ENCODE measurements at regions not wholly inside any gene's neighbourhood (a gene's known extent, or its start where the extent isn't known, plus 50 kb on each side); places are given as distances from the start of the nearest gene placed in this dataset.

DNA sequence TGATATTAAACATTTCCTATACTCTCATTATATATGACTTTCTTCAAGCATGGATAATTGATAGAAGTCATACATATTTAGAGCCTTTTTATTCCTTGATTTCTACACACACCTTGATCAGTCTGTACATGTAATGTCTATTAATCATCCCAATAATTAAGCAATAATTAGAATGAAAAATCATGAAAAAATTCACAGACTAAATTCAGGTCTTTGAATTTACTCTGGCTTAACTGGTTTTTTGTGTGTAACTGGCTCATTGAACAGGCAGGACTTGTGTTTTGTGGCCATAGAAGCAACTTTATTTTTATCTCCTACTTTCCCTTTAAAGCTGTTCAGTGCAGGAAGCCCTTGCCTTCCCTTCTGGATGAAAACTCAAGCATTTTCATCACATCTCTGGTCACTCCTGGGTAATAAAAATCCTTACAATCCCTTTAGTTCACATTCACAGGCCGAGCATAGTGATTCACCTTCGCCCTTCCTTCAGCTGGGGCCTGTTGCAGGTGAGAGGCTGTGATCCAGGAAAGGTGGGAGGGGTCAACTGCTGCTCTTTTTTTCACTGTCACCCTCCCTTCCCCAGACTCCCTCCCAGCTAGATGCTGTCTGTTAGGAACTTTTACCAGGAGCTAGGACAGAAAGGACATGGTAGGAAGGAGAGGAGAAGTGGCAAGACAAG lies 58.0 kb upstream of the ITSN2 start:
- no peak overlapping the region for H3K4me2 ChIP-seq (ENCODE audit: low read length)
- no peak overlapping the region for H3K9ac ChIP-seq (ENCODE audit: low read length)
- H3K27me3 ChIP-seq (ENCODE audit: insufficient read depth, low read depth, low read length) = no peaks in the 10 kb centered on the region
- no peaks in the 10 kb centered on the region for H3K36me3 ChIP-seq (ENCODE audit: insufficient read depth, low read length)
- no peak overlapping the region for H3K4me3 ChIP-seq (ENCODE audit: low read length)
- no peaks in the 10 kb centered on the region for H3K9me2 ChIP-seq (ENCODE audit: insufficient read depth, low read length)
- TF ChIP-seq SMC3 (conservative IDR thresholded peaks at IDR 0.05; ENCODE audit: poor library complexity) = no peak
- TF ChIP-seq POLR2AphosphoS5 (IDR thresholded peaks at IDR 0.05) = no peak
- no peak for TF ChIP-seq TAF1 (IDR thresholded peaks at IDR 0.05; ENCODE audit: low read depth)
- TF ChIP-seq, protein P1, sequence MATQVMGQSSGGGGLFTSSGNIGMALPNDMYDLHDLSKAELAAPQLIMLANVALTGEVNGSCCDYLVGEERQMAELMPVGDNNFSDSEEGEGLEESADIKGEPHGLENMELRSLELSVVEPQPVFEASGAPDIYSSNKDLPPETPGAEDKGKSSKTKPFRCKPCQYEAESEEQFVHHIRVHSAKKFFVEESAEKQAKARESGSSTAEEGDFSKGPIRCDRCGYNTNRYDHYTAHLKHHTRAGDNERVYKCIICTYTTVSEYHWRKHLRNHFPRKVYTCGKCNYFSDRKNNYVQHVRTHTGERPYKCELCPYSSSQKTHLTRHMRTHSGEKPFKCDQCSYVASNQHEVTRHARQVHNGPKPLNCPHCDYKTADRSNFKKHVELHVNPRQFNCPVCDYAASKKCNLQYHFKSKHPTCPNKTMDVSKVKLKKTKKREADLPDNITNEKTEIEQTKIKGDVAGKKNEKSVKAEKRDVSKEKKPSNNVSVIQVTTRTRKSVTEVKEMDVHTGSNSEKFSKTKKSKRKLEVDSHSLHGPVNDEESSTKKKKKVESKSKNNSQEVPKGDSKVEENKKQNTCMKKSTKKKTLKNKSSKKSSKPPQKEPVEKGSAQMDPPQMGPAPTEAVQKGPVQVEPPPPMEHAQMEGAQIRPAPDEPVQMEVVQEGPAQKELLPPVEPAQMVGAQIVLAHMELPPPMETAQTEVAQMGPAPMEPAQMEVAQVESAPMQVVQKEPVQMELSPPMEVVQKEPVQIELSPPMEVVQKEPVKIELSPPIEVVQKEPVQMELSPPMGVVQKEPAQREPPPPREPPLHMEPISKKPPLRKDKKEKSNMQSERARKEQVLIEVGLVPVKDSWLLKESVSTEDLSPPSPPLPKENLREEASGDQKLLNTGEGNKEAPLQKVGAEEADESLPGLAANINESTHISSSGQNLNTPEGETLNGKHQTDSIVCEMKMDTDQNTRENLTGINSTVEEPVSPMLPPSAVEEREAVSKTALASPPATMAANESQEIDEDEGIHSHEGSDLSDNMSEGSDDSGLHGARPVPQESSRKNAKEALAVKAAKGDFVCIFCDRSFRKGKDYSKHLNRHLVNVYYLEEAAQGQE (IDR thresholded peaks at IDR 0.05; ENCODE audit: borderline replicate concordance) = no peak
- no peak for TF ChIP-seq EZH2 (IDR thresholded peaks at IDR 0.05; ENCODE audit: borderline replicate concordance, insufficient read depth, low read length, poor library complexity, severe bottlenecking)
- no peak for TF ChIP-seq MXI1 (conservative IDR thresholded peaks at IDR 0.05; ENCODE audit: poor library complexity, severe bottlenecking)
- no peak for TF ChIP-seq RAD21 (conservative IDR thresholded peaks at IDR 0.05)
- TF ChIP-seq EP300 (conservative IDR thresholded peaks at IDR 0.05; ENCODE audit: poor library complexity, severe bottlenecking) = no peak
- TF ChIP-seq, protein P2, sequence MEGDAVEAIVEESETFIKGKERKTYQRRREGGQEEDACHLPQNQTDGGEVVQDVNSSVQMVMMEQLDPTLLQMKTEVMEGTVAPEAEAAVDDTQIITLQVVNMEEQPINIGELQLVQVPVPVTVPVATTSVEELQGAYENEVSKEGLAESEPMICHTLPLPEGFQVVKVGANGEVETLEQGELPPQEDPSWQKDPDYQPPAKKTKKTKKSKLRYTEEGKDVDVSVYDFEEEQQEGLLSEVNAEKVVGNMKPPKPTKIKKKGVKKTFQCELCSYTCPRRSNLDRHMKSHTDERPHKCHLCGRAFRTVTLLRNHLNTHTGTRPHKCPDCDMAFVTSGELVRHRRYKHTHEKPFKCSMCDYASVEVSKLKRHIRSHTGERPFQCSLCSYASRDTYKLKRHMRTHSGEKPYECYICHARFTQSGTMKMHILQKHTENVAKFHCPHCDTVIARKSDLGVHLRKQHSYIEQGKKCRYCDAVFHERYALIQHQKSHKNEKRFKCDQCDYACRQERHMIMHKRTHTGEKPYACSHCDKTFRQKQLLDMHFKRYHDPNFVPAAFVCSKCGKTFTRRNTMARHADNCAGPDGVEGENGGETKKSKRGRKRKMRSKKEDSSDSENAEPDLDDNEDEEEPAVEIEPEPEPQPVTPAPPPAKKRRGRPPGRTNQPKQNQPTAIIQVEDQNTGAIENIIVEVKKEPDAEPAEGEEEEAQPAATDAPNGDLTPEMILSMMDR (IDR thresholded peaks at IDR 0.05; ENCODE audit: poor library complexity, severe bottlenecking) = no peak
- no peak overlapping the region for H3K27ac ChIP-seq (ENCODE audit: low read length)
- H2AFZ ChIP-seq (ENCODE audit: low read depth, low read length) = no peak overlapping the region
- no peaks in the 10 kb centered on the region for H3K79me2 ChIP-seq (replicated peaks; ENCODE audit: insufficient read depth, low read length)
- H3K9me3 ChIP-seq (ENCODE audit: low read length) = peaks cover 3% of the 10 kb centered on the region
- H4K20me1 ChIP-seq (ENCODE audit: insufficient read depth) = no peaks in the 10 kb centered on the region
- H3F3A ChIP-seq (ENCODE audit: insufficient read depth, low read length, poor library complexity, severe bottlenecking) = no peaks in the 10 kb centered on the region

DNA sequence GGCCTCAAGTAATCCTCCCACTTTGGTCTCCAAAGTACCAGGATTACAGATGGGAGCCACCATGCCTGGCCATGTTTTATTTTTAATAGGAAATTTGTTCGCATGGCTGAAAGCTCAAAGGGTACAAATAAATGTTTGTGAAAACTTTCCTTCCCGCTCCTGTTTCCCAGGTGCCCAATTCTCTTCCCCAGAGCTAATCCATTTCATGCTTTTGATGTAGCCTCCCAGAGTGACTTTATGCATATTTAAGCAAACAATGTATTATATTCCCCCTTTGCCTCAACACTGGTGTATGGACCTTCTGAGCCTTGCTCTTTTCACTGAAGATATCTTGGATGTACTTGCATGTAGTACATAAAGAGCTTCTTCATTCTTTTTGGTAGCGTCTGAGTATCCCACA lies 52.5 kb upstream of the ITSN2 start:
- TF ChIP-seq, protein P2 (IDR thresholded peaks at IDR 0.05; ENCODE audit: poor library complexity, severe bottlenecking) = no peak
- TF ChIP-seq, protein P1 (IDR thresholded peaks at IDR 0.05; ENCODE audit: borderline replicate concordance) = no peak
- no peak for TF ChIP-seq TAF1 (IDR thresholded peaks at IDR 0.05; ENCODE audit: low read depth)
- no peak for TF ChIP-seq EZH2 (IDR thresholded peaks at IDR 0.05; ENCODE audit: borderline replicate concordance, insufficient read depth, low read length, poor library complexity, severe bottlenecking)
- no peak for TF ChIP-seq MXI1 (conservative IDR thresholded peaks at IDR 0.05; ENCODE audit: poor library complexity, severe bottlenecking)
- TF ChIP-seq RAD21 (conservative IDR thresholded peaks at IDR 0.05) = no peak
- TF ChIP-seq POLR2AphosphoS5 (IDR thresholded peaks at IDR 0.05) = no peak
- no peak for TF ChIP-seq EP300 (conservative IDR thresholded peaks at IDR 0.05; ENCODE audit: poor library complexity, severe bottlenecking)
- no peak for TF ChIP-seq SMC3 (conservative IDR thresholded peaks at IDR 0.05; ENCODE audit: poor library complexity)
- Histone ChIP-seq H2AFZ (ENCODE audit: low read depth, low read length) (no peak overlapping the region), H3K27me3 (ENCODE audit: insufficient read depth, low read depth, low read length) (no peaks in the 10 kb centered on the region), H3K79me2 (replicated peaks; ENCODE audit: insufficient read depth, low read length) (no peaks in the 10 kb centered on the region), H3K9me2 (ENCODE audit: insufficient read depth, low read length) (no peaks in the 10 kb centered on the region), H3K36me3 (ENCODE audit: insufficient read depth, low read length) (no peaks in the 10 kb centered on the region), H3K9me3 (ENCODE audit: low read length) (no peaks in the 10 kb centered on the region), H4K20me1 (ENCODE audit: insufficient read depth) (no peaks in the 10 kb centered on the region), H3K4me3 (ENCODE audit: low read length) (no peak overlapping the region), H3K9ac (ENCODE audit: low read length) (no peak overlapping the region), H3F3A (ENCODE audit: insufficient read depth, low read length, poor library complexity, severe bottlenecking) (no peaks in the 10 kb centered on the region), H3K27ac (ENCODE audit: low read length) (no peak overlapping the region), H3K4me2 (ENCODE audit: low read length) (no peak overlapping the region)

Measured in neural cell (in vitro differentiated cells).